Mucosa of descending colon (tissue), 3 donors: ENCODE measurements at regions not wholly inside any gene's neighbourhood (a gene's known extent, or its start where the extent isn't known, plus 50 kb on each side); places are given as distances from the start of the nearest gene placed in this dataset.
"Not testable (repeated sequence)": the region's sequence is repeated elsewhere in the genome, so short reads cannot be mapped to it uniquely, and the experiment has no call there.

Experiments
- ATAC-seq: fragments of 200-7000 bp; cut with Tn5 transposase; one replicate; pipeline ENCODE4 v1.9.1; 2020; ENCODE audit warnings: mild to moderate bottlenecking, moderate library complexity
- DNase-seq, 3 donors: peaks; one replicate each; pipeline ENCODE4 v3.0.0-alpha.2; 2020
- H3K36me3 ChIP-seq: fragments of 200-600 bp; one replicate; pipeline ENCODE4 v1.8.0; 2021; ENCODE audit warnings: low read depth, mild to moderate bottlenecking
- H3K4me1 ChIP-seq: fragments of 200-600 bp; one replicate; pipeline ENCODE4 v1.8.0; 2021; ENCODE audit warnings: low read depth, mild to moderate bottlenecking
- H3K4me3 ChIP-seq: fragments of 200-600 bp; one replicate; pipeline ENCODE4 v1.8.0; 2021; ENCODE audit warnings: mild to moderate bottlenecking
- H3K9me3 ChIP-seq: fragments of 200-600 bp; one replicate; pipeline ENCODE4 v1.8.0; 2021; ENCODE audit warnings: mild to moderate bottlenecking
- CTCF ChIP-seq: fragments of 200-600 bp; IDR thresholded peaks from one replicate; pipeline ENCODE4 v1.8.0; 2022; ENCODE audit warnings: antibody characterized with exemption, mild to moderate bottlenecking
- intact Hi-C, 2 donors: fragments of 100-400 bp; cut with DNase I in 1 of 2; cut with micrococcal nuclease in 1 of 2; formaldehyde crosslinking; loops; one replicate each; pipeline versions ENCODE4 v1.11.0 to v1.11.1; 2022; cut with DNase I, micrococcal nuclease
- donor health status: DM: no; HTN: no; CAD: no; lungs with moderate emphysema.
- donor health status: DM: no; HTN: no; CAD: no.
- donor health status: DM: no; HTN: yes; CAD: no.

- H3K9me3 ChIP-seq, H3K4me3 ChIP-seq, H3K36me3 ChIP-seq, H3K4me1 ChIP-seq, DNase-seq, intact Hi-C loops, ATAC-seq: not testable (repeated sequence)
Observed at GRCh38 chr15:24511598-24511997, 164.0 kb upstream of the NPAP1 start.

- intact Hi-C loops, ATAC-seq: not testable (repeated sequence)
Observed at GRCh38 chr15:24518772-24519171, 156.8 kb upstream of the NPAP1 start.

GRCh38 chr15:24531235-24531634 is 144.3 kb upstream of the NPAP1 start:
- H3K4me1 ChIP-seq, H3K9me3 ChIP-seq, ATAC-seq, H3K4me3 ChIP-seq, intact Hi-C loops, DNase-seq, H3K36me3 ChIP-seq: not testable (repeated sequence)

More at GRCh38 chr15:24518772-24519171, 156.8 kb upstream of the NPAP1 start:
- H3K4me1 ChIP-seq, H3K4me3 ChIP-seq, DNase-seq, H3K36me3 ChIP-seq, H3K9me3 ChIP-seq: not testable (repeated sequence)

GRCh38 chr15:24534032-24534431 is 141.5 kb upstream of the NPAP1 start:
- ATAC-seq, H3K4me3 ChIP-seq, H3K36me3 ChIP-seq, H3K9me3 ChIP-seq, intact Hi-C loops, H3K4me1 ChIP-seq, DNase-seq: not testable (repeated sequence)

- H3K4me1 ChIP-seq, H3K36me3 ChIP-seq, ATAC-seq, intact Hi-C loops, H3K4me3 ChIP-seq, DNase-seq, H3K9me3 ChIP-seq: not testable (repeated sequence)
Observed at GRCh38 chr15:24557281-24557680, 118.3 kb upstream of the NPAP1 start.

GRCh38 chr15:24607636-24608035 is 67.9 kb upstream of the NPAP1 start:
- DNase-seq, result no peak
- intact Hi-C loops, result no loop called here

GRCh38 chr15:24617646-24618045 is 57.9 kb upstream of the NPAP1 start:
- intact Hi-C loops, result no loop called here
- no peak for TF ChIP-seq CTCF
- Histone ChIP-seq H3K4me3 (no peak overlapping the region), H3K9me3 (peaks cover 34% of the 10 kb centered on the region), H3K36me3 (no peaks in the 10 kb centered on the region), H3K4me1 (no peaks in the 10 kb centered on the region)
- DNase-seq (no peak), ATAC-seq (no peak)

More at GRCh38 chr15:24607636-24608035, 67.9 kb upstream of the NPAP1 start:
- no peak for ATAC-seq
- no peak overlapping the region for H3K4me3 ChIP-seq
- H3K36me3 ChIP-seq, result no peaks in the 10 kb centered on the region
- H3K4me1 ChIP-seq, result no peaks in the 10 kb centered on the region
- peaks cover 21% of the 10 kb centered on the region for H3K9me3 ChIP-seq
- TF ChIP-seq CTCF, result no peak

- TF ChIP-seq CTCF, result no peak
- ATAC-seq, result no peak
- no peaks in the 10 kb centered on the region for H3K4me1 ChIP-seq
Observed at GRCh38 chr15:24621630-24622215, 53.9 kb upstream of the NPAP1 start.

More at GRCh38 chr15:24621630-24622215, 53.9 kb upstream of the NPAP1 start:
- Histone ChIP-seq H3K9me3 (peaks cover 31% of the 10 kb centered on the region), H3K4me3 (no peak overlapping the region), H3K36me3 (no peaks in the 10 kb centered on the region)
- intact Hi-C loops, result no loop called here
- no peak for DNase-seq
